GM12878 (cell line): ENCODE measurements at regions not wholly inside any gene's neighbourhood (a gene's known extent, or its start where the extent isn't known, plus 50 kb on each side); places are given as distances from the start of the nearest gene placed in this dataset.

Source experiments
- ATAC-seq: fragments of 200-7000 bp; cut with Tn5 transposase; 3 replicates; pipeline ENCODE4 v1.9.1; 2020; ENCODE audit warnings: mild to moderate bottlenecking, moderate library complexity
- BruUV-seq: library from RNA; stranded (reverse); fragments of 400-500 nt; replicated peaks from 2 replicates; lab custom pipeline; 2021; lab: Mats Ljungman, UMichigan
- CTCF ChIA-PET: fragments of 300-600 bp; sonication (Branson Sonifier 250); formaldehyde crosslinking; extraction: SDS; loops from one replicate; lab custom pipeline; 2021; ENCODE audit warnings: inconsistent platforms; lab: Yijun Ruan, JAX
- POLR2A ChIA-PET: fragments of 350-600 bp; formaldehyde crosslinking; extraction: SDS; loops from one replicate; lab custom pipeline; 2021; ENCODE audit warnings: inconsistent platforms; lab: Charles Lee
- RAD21 ChIA-PET: fragments of 300-600 bp; sonication (Branson Sonifier 250); formaldehyde crosslinking; loops from one replicate; lab custom pipeline; 2023; ENCODE audit warnings: antibody characterized with exemption; ENCODE audit not compliant: unreplicated experiment; lab: Charles Lee
- SMC1A ChIA-PET: fragments of 300-600 bp; sonication (Branson Sonifier 250); formaldehyde crosslinking; loops from one replicate; lab custom pipeline; 2023; ENCODE audit not compliant: unreplicated experiment, uncharacterized antibody; lab: Charles Lee
- DNase-seq: peaks from one replicate; pipeline ENCODE4 v3.0.0-alpha.2; 2011; ENCODE audit warnings: low read depth, low spot score
- FAIRE-seq: peaks from 3 replicates; lab custom pipeline; 2011; peaks lifted over from hg19 to GRCh38; lab: Jason Lieb, UNC
- H2AFZ ChIP-seq: 2 replicates; pipeline ENCODE4 v1.6.0; 2011; ENCODE audit warnings: low read depth, low read length, control low read depth; ENCODE audit not compliant: control insufficient read depth
- H3K27ac ChIP-seq: 2 replicates; pipeline ENCODE4 v1.5.1; 2011; ENCODE audit warnings: control low read depth; ENCODE audit not compliant: control insufficient read depth, insufficient read depth
- H3K27me3 ChIP-seq, 2 experiments: replicated peaks in 1 of 2; 2 replicates each; pipeline versions ENCODE4 v1.6.0 to v1.6.1; 2011; ENCODE audit warnings: low read length in 1 of 2; ENCODE audit not compliant: control insufficient read depth in 2 of 2, insufficient read depth in 2 of 2
- H3K36me3 ChIP-seq, 2 experiments: 2 replicates each; pipeline ENCODE4 v1.5.1; 2011; ENCODE audit warnings: low read length in 1 of 2; ENCODE audit not compliant: control insufficient read depth in 2 of 2, insufficient read depth in 2 of 2
- H3K4me1 ChIP-seq: 2 replicates; pipeline ENCODE4 v1.6.1; 2011; ENCODE audit warnings: mild to moderate bottlenecking, low read length, moderate library complexity, mixed read lengths; ENCODE audit not compliant: control insufficient read depth, insufficient read depth
- H3K4me2 ChIP-seq: 2 replicates; pipeline ENCODE4 v1.6.0; 2011; ENCODE audit warnings: control low read depth; ENCODE audit not compliant: control insufficient read depth, insufficient read depth
- H3K4me3 ChIP-seq: fragments of 200-600 bp; sonication (generic); 2 replicates; pipeline ENCODE4 v1.5.1; 2016
- H3K79me2 ChIP-seq: 2 replicates; pipeline ENCODE4 v1.6.0; 2011; ENCODE audit warnings: low read length; ENCODE audit not compliant: control insufficient read depth, insufficient read depth
- H3K9ac ChIP-seq: 2 replicates; pipeline ENCODE4 v1.8.0; 2011; ENCODE audit warnings: low read length, control low read depth, mixed read lengths; ENCODE audit not compliant: control insufficient read depth, insufficient read depth
- H3K9me3 ChIP-seq: replicated peaks from 3 replicates; pipeline ENCODE4 v1.5.1; 2011; ENCODE audit warnings: mild to moderate bottlenecking, low read length; ENCODE audit not compliant: control insufficient read depth, insufficient read depth
- H4K20me1 ChIP-seq: 2 replicates; pipeline ENCODE4 v1.6.0; 2011; ENCODE audit not compliant: control insufficient read depth, insufficient read depth
- BRCA1 ChIP-seq: IDR thresholded peaks from 2 replicates; pipeline ENCODE4 v1.6.1; 2011; ENCODE audit warnings: low read depth, low read length, improper control_type of control experiment
- CHD1 ChIP-seq: IDR thresholded peaks from 2 replicates; pipeline ENCODE4 v1.6.1; 2012; ENCODE audit warnings: low read depth, low read length, improper control_type of control experiment
- JUND ChIP-seq: IDR thresholded peaks from 2 replicates; pipeline ENCODE4 v1.6.1; 2012; ENCODE audit warnings: low read depth, mild to moderate bottlenecking, low read length, improper control_type of control experiment, moderate library complexity
- KAT2A ChIP-seq: conservative IDR thresholded peaks from 2 replicates; pipeline ENCODE4 v1.6.1; 2011; ENCODE audit warnings: low read depth, low read length; ENCODE audit not compliant: control insufficient read depth
- MYC ChIP-seq: IDR thresholded peaks from 2 replicates; pipeline ENCODE4 v1.6.1; 2011; ENCODE audit warnings: mild to moderate bottlenecking, low read length, moderate library complexity, inconsistent platforms; ENCODE audit not compliant: insufficient read depth, insufficient replicate concordance, insufficient read length, severe bottlenecking
- POLR2AphosphoS5 ChIP-seq: IDR thresholded peaks from 2 replicates; pipeline ENCODE4 v1.6.1; 2011; ENCODE audit warnings: mild to moderate bottlenecking, low read length, inconsistent platforms
- POU2F2 ChIP-seq: IDR thresholded peaks from 3 replicates; pipeline ENCODE4 v1.6.1; 2011; ENCODE audit warnings: low read depth, mild to moderate bottlenecking, low read length, borderline replicate concordance
- STAT1 ChIP-seq: fragments of 450-650 bp; conservative IDR thresholded peaks from 2 replicates; pipeline ENCODE4 v1.6.1; 2014; ENCODE audit warnings: antibody characterized with exemption, mild to moderate bottlenecking
- SUPT20H ChIP-seq: IDR thresholded peaks from 2 replicates; pipeline ENCODE4 v1.6.1; 2011; ENCODE audit warnings: low read depth, mild to moderate bottlenecking, low read length, moderate library complexity, borderline replicate concordance; ENCODE audit not compliant: control insufficient read depth
- TCF12 ChIP-seq: IDR thresholded peaks from 2 replicates; pipeline ENCODE4 v1.6.1; 2011; ENCODE audit warnings: low read depth, mild to moderate bottlenecking, low read length
- TCF3 ChIP-seq: IDR thresholded peaks from 2 replicates; pipeline ENCODE4 v1.6.1; 2012; ENCODE audit warnings: low read depth, mild to moderate bottlenecking, low read length, borderline replicate concordance; ENCODE audit not compliant: insufficient read depth
- ZNF274 ChIP-seq: IDR thresholded peaks from one replicate; pipeline ENCODE4 v1.8.0; 2011; ENCODE audit not compliant: insufficient read length, insufficient read depth
- WGBS: methylation state at CpG from one replicate; pipeline ENCODE4 v1.1.6; 2016; ENCODE audit warnings: low lambda C conversion rate; ENCODE audit not compliant: insufficient replicate concordance, insufficient coverage; ENCODE audit errors: missing lambda C conversion rate; 5-methylcytosine and 5-hydroxymethylcytosine counted together
- in situ Hi-C: fragments of 300-500 bp; cut with MboI; formaldehyde crosslinking; loops from 9 replicates; pipeline ENCODE4 v1.14.3; 2018; ENCODE audit warnings: mixed read lengths
- intact Hi-C: fragments of 100-400 bp; cut with micrococcal nuclease; formaldehyde crosslinking; loops from one replicate; pipeline ENCODE4 v1.14.2; 2022; ENCODE audit not compliant: unreplicated experiment
- TF ChIP-seq, protein P1 (sequence below): fragments of 450-650 bp; IDR thresholded peaks from 2 replicates; pipeline ENCODE4 v1.6.1; 2017; ENCODE audit warnings: antibody characterized with exemption, mild to moderate bottlenecking, moderate library complexity
- TF ChIP-seq, protein P2 (sequence below): fragments of 450-650 bp; IDR thresholded peaks from 2 replicates; pipeline ENCODE4 v1.6.1; 2017; ENCODE audit warnings: mild to moderate bottlenecking

DNA sequence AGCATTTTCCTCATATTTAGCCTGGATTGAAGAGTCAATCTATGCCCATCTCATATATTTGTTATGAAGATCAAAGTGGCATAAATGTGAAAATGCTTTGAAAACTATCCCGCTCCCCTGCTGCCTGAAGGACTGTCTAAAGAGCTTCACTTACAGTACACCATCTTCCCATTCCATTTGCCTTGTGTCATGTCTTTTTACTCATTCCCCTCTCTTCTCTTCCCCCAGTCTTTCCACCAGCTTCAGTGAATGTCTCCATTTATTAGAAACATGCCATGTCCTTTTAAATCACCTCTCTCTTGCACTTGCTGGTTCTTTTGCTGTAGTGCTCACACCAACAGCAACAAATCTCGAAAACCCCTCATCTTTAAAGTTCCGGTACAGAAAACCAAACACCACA is 192.7 kb upstream of the SGCD start:
- in situ Hi-C loops, result no loop called here
- H3K79me2 ChIP-seq, result no peaks in the 10 kb centered on the region
- intact Hi-C loops, result no loop called here
- H3K4me2 ChIP-seq, result no peak overlapping the region
- CTCF ChIA-PET, result no interaction called here
- RAD21 ChIA-PET, result no interaction called here
- no peak overlapping the region for H3K4me3 ChIP-seq
- BruUV-seq, result no TSS peak
- SMC1A ChIA-PET, result no interaction called here
- H3K27me3 ChIP-seq, result no peaks in the 10 kb centered on the region
- H3K9me3 ChIP-seq, result no peaks in the 10 kb centered on the region
- WGBS, result 36% methylated on average over 3 of the region's 3 CpGs
- POLR2A ChIA-PET, result no interaction called here
- ATAC-seq (no peak), FAIRE-seq (no peak), DNase-seq (no peak)
- no peaks in the 10 kb centered on the region for H3K36me3 ChIP-seq
- no peak overlapping the region for H3K27ac ChIP-seq
- TF ChIP-seq, protein P1, sequence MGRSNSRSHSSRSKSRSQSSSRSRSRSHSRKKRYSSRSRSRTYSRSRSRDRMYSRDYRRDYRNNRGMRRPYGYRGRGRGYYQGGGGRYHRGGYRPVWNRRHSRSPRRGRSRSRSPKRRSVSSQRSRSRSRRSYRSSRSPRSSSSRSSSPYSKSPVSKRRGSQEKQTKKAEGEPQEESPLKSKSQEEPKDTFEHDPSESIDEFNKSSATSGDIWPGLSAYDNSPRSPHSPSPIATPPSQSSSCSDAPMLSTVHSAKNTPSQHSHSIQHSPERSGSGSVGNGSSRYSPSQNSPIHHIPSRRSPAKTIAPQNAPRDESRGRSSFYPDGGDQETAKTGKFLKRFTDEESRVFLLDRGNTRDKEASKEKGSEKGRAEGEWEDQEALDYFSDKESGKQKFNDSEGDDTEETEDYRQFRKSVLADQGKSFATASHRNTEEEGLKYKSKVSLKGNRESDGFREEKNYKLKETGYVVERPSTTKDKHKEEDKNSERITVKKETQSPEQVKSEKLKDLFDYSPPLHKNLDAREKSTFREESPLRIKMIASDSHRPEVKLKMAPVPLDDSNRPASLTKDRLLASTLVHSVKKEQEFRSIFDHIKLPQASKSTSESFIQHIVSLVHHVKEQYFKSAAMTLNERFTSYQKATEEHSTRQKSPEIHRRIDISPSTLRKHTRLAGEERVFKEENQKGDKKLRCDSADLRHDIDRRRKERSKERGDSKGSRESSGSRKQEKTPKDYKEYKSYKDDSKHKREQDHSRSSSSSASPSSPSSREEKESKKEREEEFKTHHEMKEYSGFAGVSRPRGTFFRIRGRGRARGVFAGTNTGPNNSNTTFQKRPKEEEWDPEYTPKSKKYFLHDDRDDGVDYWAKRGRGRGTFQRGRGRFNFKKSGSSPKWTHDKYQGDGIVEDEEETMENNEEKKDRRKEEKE, result no peak
- TF ChIP-seq TCF12, result no peak
- TF ChIP-seq BRCA1, result no peak
- no peak for TF ChIP-seq SUPT20H
- TF ChIP-seq, protein P2, sequence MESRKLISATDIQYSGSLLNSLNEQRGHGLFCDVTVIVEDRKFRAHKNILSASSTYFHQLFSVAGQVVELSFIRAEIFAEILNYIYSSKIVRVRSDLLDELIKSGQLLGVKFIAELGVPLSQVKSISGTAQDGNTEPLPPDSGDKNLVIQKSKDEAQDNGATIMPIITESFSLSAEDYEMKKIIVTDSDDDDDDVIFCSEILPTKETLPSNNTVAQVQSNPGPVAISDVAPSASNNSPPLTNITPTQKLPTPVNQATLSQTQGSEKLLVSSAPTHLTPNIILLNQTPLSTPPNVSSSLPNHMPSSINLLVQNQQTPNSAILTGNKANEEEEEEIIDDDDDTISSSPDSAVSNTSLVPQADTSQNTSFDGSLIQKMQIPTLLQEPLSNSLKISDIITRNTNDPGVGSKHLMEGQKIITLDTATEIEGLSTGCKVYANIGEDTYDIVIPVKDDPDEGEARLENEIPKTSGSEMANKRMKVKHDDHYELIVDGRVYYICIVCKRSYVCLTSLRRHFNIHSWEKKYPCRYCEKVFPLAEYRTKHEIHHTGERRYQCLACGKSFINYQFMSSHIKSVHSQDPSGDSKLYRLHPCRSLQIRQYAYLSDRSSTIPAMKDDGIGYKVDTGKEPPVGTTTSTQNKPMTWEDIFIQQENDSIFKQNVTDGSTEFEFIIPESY, result no peak
- TF ChIP-seq KAT2A, result no peak
- no peak for TF ChIP-seq CHD1
- TF ChIP-seq POLR2AphosphoS5, result no peak
- no peak for TF ChIP-seq MYC
- no peak for TF ChIP-seq JUND
- no peak for TF ChIP-seq STAT1
- no peak for TF ChIP-seq ZNF274
- no peak for TF ChIP-seq TCF3
- no peak for TF ChIP-seq POU2F2
- no peaks in the 10 kb centered on the region for H4K20me1 ChIP-seq
- H2AFZ ChIP-seq, result no peak overlapping the region
- H3K9ac ChIP-seq, result no peak overlapping the region
- no peaks in the 10 kb centered on the region for H3K4me1 ChIP-seq
